ENCODE measurements at regions not wholly inside any gene's neighbourhood (a gene's known extent, or its start where the extent isn't known, plus 50 kb on each side); places are given as distances from the start of the nearest gene placed in this dataset.

DNA sequence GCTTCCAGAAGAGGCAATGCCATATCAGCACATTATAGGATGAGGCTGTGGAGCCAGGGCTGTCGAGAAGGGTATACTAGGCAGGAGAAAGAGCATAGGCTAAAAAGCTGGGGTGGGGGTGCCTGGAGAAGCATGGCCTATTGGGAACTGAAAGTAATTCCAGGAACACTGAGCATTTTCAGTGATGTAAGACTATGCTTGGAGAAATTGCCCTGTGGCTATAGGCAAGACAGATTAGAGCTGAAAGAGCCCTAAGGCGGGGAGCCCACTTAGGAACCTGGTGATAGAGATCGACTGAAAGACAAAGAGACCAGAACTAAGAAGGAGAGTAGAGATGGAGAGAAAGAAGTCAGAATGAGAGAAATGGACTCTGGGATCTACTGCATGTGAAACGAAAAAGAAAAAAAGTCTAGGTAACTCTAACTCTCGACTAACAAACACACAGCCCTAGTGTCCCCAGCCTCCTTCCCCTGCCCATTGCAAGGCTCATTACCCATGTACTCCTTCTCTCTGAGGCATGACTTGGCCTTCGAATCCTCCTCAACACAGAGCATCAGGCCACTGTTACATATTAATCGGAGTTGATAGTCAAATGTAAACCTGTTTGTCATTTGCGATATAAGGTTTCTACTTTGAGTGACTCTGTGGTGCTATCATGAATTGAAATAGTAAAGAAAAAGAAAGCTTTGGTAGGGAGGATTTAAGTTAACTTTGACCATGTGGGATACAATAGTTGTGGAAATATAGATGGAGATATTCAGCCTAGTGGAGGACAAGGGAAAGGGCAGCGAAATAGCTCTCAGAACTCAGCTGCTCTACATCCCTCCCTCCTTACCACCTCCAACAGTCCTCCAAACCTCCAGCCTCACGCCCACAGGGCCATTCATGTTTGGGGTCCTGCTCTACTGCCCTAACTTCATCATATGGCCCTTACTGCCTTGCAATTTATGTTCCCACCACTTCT is 52.3 kb upstream of the BMAL1 start:
- no peak for DNase-seq

DNA sequence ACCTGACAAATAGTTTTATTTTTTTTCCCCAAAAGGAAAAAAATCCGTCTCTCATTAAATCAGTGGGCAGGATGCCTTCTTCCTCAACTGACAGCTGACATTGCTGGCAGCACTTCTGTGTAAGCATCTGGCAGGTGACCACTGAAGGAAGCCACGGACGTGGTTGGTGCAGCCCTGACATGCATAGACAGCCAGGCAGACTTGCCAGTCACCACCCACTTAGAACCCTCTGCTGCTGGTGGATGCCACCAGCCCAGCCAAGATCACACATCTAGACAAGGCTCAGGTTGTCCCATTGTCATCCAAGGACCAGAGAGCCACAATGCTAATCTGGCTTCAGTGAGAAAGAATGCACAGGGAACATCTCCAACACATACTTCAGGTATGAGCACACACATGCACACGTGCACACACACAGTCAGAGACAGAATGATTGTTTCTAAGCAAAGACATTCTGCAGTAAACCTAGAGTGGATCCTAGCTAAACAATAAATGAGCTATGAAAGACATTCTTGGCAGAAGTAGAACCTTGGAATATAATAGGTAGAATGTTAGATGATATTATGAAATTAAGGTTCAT is 49.8 kb upstream of the BMAL1 start:
- DNase-seq = no peak

Measured in 8988T (cell line).